H1 (cell line): ENCODE measurements at regions not wholly inside any gene's neighbourhood (a gene's known extent, or its start where the extent isn't known, plus 50 kb on each side); places are given as distances from the start of the nearest gene placed in this dataset.

Source experiments
- CTCF ChIA-PET: fragments of 300-600 bp; sonication (Branson Sonifier 250); formaldehyde crosslinking; loops from one replicate; lab custom pipeline; 2021; ENCODE audit not compliant: partially characterized antibody; lab: Charles Lee
- POLR2A ChIA-PET: fragments of 300-600 bp; sonication (Branson Sonifier 250); formaldehyde crosslinking; loops from one replicate; lab custom pipeline; 2021; ENCODE audit warnings: inconsistent platforms; ENCODE audit not compliant: partially characterized antibody; lab: Charles Lee
- DNase-seq, 2 experiments: peaks; one replicate each; pipeline versions ENCODE4 v3.0.0 to v3.0.0-alpha.2; 2010 to 2022; ENCODE audit warnings: low spot score in 2 of 2, low read depth in 1 of 2, mixed read lengths in 1 of 2
- FAIRE-seq: peaks from 2 replicates; lab custom pipeline; 2011; peaks lifted over from hg19 to GRCh38; lab: Jason Lieb, UNC
- H2AFZ ChIP-seq: 2 replicates; pipeline ENCODE4 v1.8.1; 2012; ENCODE audit warnings: low read length, inconsistent platforms
- H2AK5ac ChIP-seq: 2 replicates; pipeline ENCODE4 v1.6.1; 2013; ENCODE audit warnings: low read depth, low read length
- H2BK120ac ChIP-seq: replicated peaks from 2 replicates; pipeline ENCODE3; 2013; ENCODE audit warnings: low read depth, low read length, inconsistent platforms
- H2BK12ac ChIP-seq: 2 replicates; pipeline ENCODE4 v1.6.1; 2013; ENCODE audit warnings: low read depth, low read length
- H2BK15ac ChIP-seq: 2 replicates; pipeline ENCODE4 v1.6.1; 2013; ENCODE audit warnings: low read length
- H2BK20ac ChIP-seq: 2 replicates; pipeline ENCODE4 v1.6.1; 2013; ENCODE audit warnings: low read length
- H2BK5ac ChIP-seq: 2 replicates; pipeline ENCODE4 v1.6.1; 2013; ENCODE audit warnings: low read depth, low read length
- H3K14ac ChIP-seq: 2 replicates; pipeline ENCODE4 v1.6.1; 2013; ENCODE audit warnings: inconsistent platforms; ENCODE audit not compliant: insufficient read length
- H3K18ac ChIP-seq: 2 replicates; pipeline ENCODE4 v1.6.1; 2013; ENCODE audit warnings: low read length; ENCODE audit errors: extremely low read depth
- H3K23ac ChIP-seq: 2 replicates; pipeline ENCODE4 v1.6.1; 2013; ENCODE audit warnings: inconsistent platforms; ENCODE audit not compliant: insufficient read length
- H3K23me2 ChIP-seq: 2 replicates; pipeline ENCODE4 v1.6.1; 2013; ENCODE audit warnings: low read depth, low read length
- H3K27ac ChIP-seq: 2 replicates; pipeline ENCODE4 v1.6.1; 2011; ENCODE audit warnings: low read depth, low read length, inconsistent platforms
- H3K27me3 ChIP-seq, 4 experiments: replicated peaks in 1 of 4; 1 replicate in 1 of 4; 2 replicates in 3 of 4; pipeline versions ENCODE4 v1.6.1 to v1.8.1; 2011 to 2013; ENCODE audit warnings: low read length in 3 of 4, mild to moderate bottlenecking in 3 of 4, inconsistent platforms in 2 of 4, mixed read lengths in 2 of 4, moderate library complexity in 1 of 4; ENCODE audit not compliant: control insufficient read depth in 3 of 4, insufficient read depth in 3 of 4; ENCODE audit errors: extremely low read depth in 1 of 4
- H3K36me3 ChIP-seq, 4 experiments: 2 replicates each; pipeline versions ENCODE4 v1.6.1 to v1.8.1; 2011 to 2013; ENCODE audit warnings: mild to moderate bottlenecking in 4 of 4, low read length in 3 of 4, moderate library complexity in 2 of 4, control low read depth in 1 of 4, inconsistent platforms in 1 of 4; ENCODE audit not compliant: insufficient read depth in 4 of 4, control insufficient read depth in 2 of 4
- H3K4ac ChIP-seq: replicated peaks from 2 replicates; pipeline ENCODE3; 2013; ENCODE audit warnings: low read length, low read depth, mixed read lengths, inconsistent platforms; ENCODE audit not compliant: insufficient read length
- H3K4me1 ChIP-seq, 4 experiments: replicated peaks in 1 of 4; 1 replicate in 1 of 4; 2 replicates in 3 of 4; pipeline versions ENCODE4 v1.6.1 to v1.8.1; 2011 to 2013; ENCODE audit warnings: low read length in 3 of 4, inconsistent platforms in 2 of 4, mixed read lengths in 1 of 4; ENCODE audit not compliant: insufficient read depth in 4 of 4, control insufficient read depth in 3 of 4
- H3K4me2 ChIP-seq, 2 experiments: 2 replicates each; pipeline versions ENCODE4 v1.6.1 to v1.8.1; 2011 to 2013; ENCODE audit warnings: low read depth in 2 of 2, low read length in 2 of 2, control low read depth in 1 of 2, inconsistent platforms in 1 of 2, mild to moderate bottlenecking in 1 of 2; ENCODE audit not compliant: insufficient read depth in 1 of 2
- H3K4me3 ChIP-seq, 4 experiments: fragments of 200-600, 300-600 bp in 1 of 4; sonication (generic), shearing (Covaris generic), sonication (Bioruptor Twin) in 1 of 4; 2 replicates each; pipeline versions ENCODE4 v1.5.1 to v1.8.1; 2011 to 2016; ENCODE audit warnings: low read length in 4 of 4, low read depth in 3 of 4, control low read depth in 2 of 4, inconsistent platforms in 2 of 4, mild to moderate bottlenecking in 2 of 4, mixed read lengths in 1 of 4, moderate library complexity in 1 of 4; ENCODE audit not compliant: insufficient read depth in 2 of 4; ENCODE audit errors: extremely low read depth in 1 of 4
- H3K56ac ChIP-seq: replicated peaks from 2 replicates; pipeline ENCODE3; 2013; ENCODE audit warnings: low read depth, mild to moderate bottlenecking, mixed read lengths, low read length, inconsistent platforms; ENCODE audit not compliant: insufficient read length
- H3K79me1 ChIP-seq: 2 replicates; pipeline ENCODE4 v1.6.1; 2013; ENCODE audit warnings: low read depth, low read length, control low read depth
- H3K79me2 ChIP-seq, 2 experiments: 2 replicates each; pipeline versions ENCODE4 v1.6.1 to v1.8.1; 2012 to 2013; ENCODE audit warnings: low read length in 2 of 2, mild to moderate bottlenecking in 2 of 2, inconsistent platforms in 1 of 2; ENCODE audit not compliant: insufficient read depth in 2 of 2, control insufficient read depth in 1 of 2
- H3K9ac ChIP-seq, 4 experiments: replicated peaks in 1 of 4; 1 replicate in 1 of 4; 2 replicates in 3 of 4; pipeline versions ENCODE4 v1.6.1 to v1.8.1; 2011 to 2013; ENCODE audit warnings: low read depth in 3 of 4, low read length in 3 of 4, control low read depth in 2 of 4, mild to moderate bottlenecking in 2 of 4, moderate library complexity in 2 of 4, inconsistent platforms in 1 of 4; ENCODE audit errors: extremely low read depth in 1 of 4
- H3K9me3 ChIP-seq, 2 experiments: 2 replicates each; pipeline versions ENCODE4 v1.6.1 to v1.8.1; 2012 to 2013; ENCODE audit warnings: mild to moderate bottlenecking in 2 of 2, moderate library complexity in 2 of 2, control low read depth in 1 of 2, inconsistent platforms in 1 of 2, low read depth in 1 of 2, low read length in 1 of 2, mixed read lengths in 1 of 2; ENCODE audit not compliant: insufficient read depth in 2 of 2
- H4K20me1 ChIP-seq, 2 experiments: replicated peaks in 1 of 2; 2 replicates each; pipeline versions ENCODE3 to v1.8.1; 2011 to 2013; ENCODE audit warnings: inconsistent platforms in 2 of 2, low read length in 2 of 2, mild to moderate bottlenecking in 1 of 2; ENCODE audit not compliant: insufficient read depth in 2 of 2, control insufficient read depth in 1 of 2
- H4K5ac ChIP-seq: 2 replicates; pipeline ENCODE4 v1.6.1; 2013; ENCODE audit warnings: low read length, low read depth, mixed read lengths, inconsistent platforms; ENCODE audit not compliant: insufficient read length
- H4K8ac ChIP-seq: 2 replicates; pipeline ENCODE4 v1.8.0; 2013; ENCODE audit warnings: mild to moderate bottlenecking, moderate library complexity, low read length, inconsistent platforms; ENCODE audit not compliant: insufficient read depth; ENCODE audit errors: extremely low read depth
- H4K91ac ChIP-seq: replicated peaks from 2 replicates; pipeline ENCODE3; 2013; ENCODE audit warnings: low read length, mixed read lengths, inconsistent platforms; ENCODE audit not compliant: insufficient read length
- ATF3 ChIP-seq: IDR thresholded peaks from 2 replicates; pipeline ENCODE4 v1.6.1; 2011; ENCODE audit warnings: low read depth, mild to moderate bottlenecking, low read length; ENCODE audit not compliant: insufficient read depth
- CBX5 ChIP-seq: fragments of 300-800, 300-1000 bp; sonication (generic); IDR thresholded peaks from 2 replicates; pipeline ENCODE4 v1.7.1; 2016; ENCODE audit warnings: antibody characterized with exemption, low read length, low read depth
- CTBP2 ChIP-seq: IDR thresholded peaks from 2 replicates; pipeline ENCODE4 v1.7.0; 2011; ENCODE audit warnings: borderline replicate concordance, mild to moderate bottlenecking, moderate library complexity, mixed read lengths, low read length; ENCODE audit not compliant: insufficient read depth, insufficient read length
- EGR1 ChIP-seq: IDR thresholded peaks from 2 replicates; pipeline ENCODE4 v1.6.1; 2011; ENCODE audit warnings: low read depth, low read length, borderline replicate concordance
- HDAC2 ChIP-seq, 2 experiments: fragments of 300-600 bp in 1 of 2; sonication (generic) in 1 of 2; IDR thresholded peaks; 2 replicates each; pipeline ENCODE4 v1.6.1; 2011 to 2012; ENCODE audit warnings: low read depth in 2 of 2, low read length in 2 of 2, mild to moderate bottlenecking in 2 of 2, moderate library complexity in 2 of 2, borderline replicate concordance in 1 of 2, inconsistent platforms in 1 of 2
- JUN ChIP-seq: IDR thresholded peaks from 2 replicates; pipeline ENCODE4 v1.6.1; 2011; ENCODE audit warnings: low read depth, mild to moderate bottlenecking, improper control_type of control experiment, low read length
- JUND ChIP-seq: IDR thresholded peaks from 2 replicates; pipeline ENCODE4 v1.6.1; 2011; ENCODE audit warnings: mild to moderate bottlenecking, improper control_type of control experiment, low read length
- MAFK ChIP-seq: IDR thresholded peaks from 2 replicates; pipeline ENCODE4 v1.6.1; 2012; ENCODE audit warnings: low read depth, mild to moderate bottlenecking, improper control_type of control experiment, low read length
- POU5F1 ChIP-seq: IDR thresholded peaks from 2 replicates; pipeline ENCODE4 v1.6.1; 2011; ENCODE audit warnings: low read depth, mild to moderate bottlenecking, low read length, moderate library complexity
- RBBP5 ChIP-seq: IDR thresholded peaks from 2 replicates; pipeline ENCODE4 v1.7.1; 2012; ENCODE audit warnings: low read depth, mild to moderate bottlenecking, inconsistent platforms, low read length, moderate library complexity, borderline replicate concordance
- SRF ChIP-seq: IDR thresholded peaks from 2 replicates; pipeline ENCODE4 v1.6.1; 2011; ENCODE audit warnings: mild to moderate bottlenecking, low read depth, low read length, moderate library complexity
- SUZ12 ChIP-seq: fragments of 200-600 bp; sonication (generic); IDR thresholded peaks from 2 replicates; pipeline ENCODE4 v1.6.1; 2012; ENCODE audit warnings: mild to moderate bottlenecking, inconsistent platforms, low read length, moderate library complexity, mixed read lengths
- TBP ChIP-seq: IDR thresholded peaks from 2 replicates; pipeline ENCODE4 v1.6.1; 2011; ENCODE audit warnings: low read depth, low read length, improper control_type of control experiment
- YY1 ChIP-seq: IDR thresholded peaks from 2 replicates; pipeline ENCODE4 v1.6.1; 2011; ENCODE audit warnings: low read depth, mild to moderate bottlenecking, low read length
- ZNF274 ChIP-seq: IDR thresholded peaks from 2 replicates; pipeline ENCODE4 v1.7.0; 2012; ENCODE audit warnings: low read length, borderline replicate concordance; ENCODE audit errors: extremely low read depth
- WGBS, 2 experiments: shearing (Covaris generic) in 1 of 2; methylation state at CpG; one replicate each; pipeline versions ENCODE4 v1.1.6 to v1.1.7; 2013 to 2015; ENCODE audit warnings: low lambda C conversion rate in 2 of 2, mixed read lengths in 2 of 2, inconsistent platforms in 1 of 2, low coverage in 1 of 2, missing lambda C conversion rate in 1 of 2; ENCODE audit not compliant: insufficient replicate concordance in 2 of 2, insufficient coverage in 1 of 2, insufficient read length in 1 of 2; ENCODE audit errors: extremely low coverage in 1 of 2, missing lambda C conversion rate in 1 of 2; 5-methylcytosine and 5-hydroxymethylcytosine counted together

GRCh38 chr3:5531039-5531438 lies 343.5 kb downstream of the EDEM1 start:
- H2BK20ac ChIP-seq: no peak overlapping the region
- H3K56ac ChIP-seq: no peak overlapping the region
- H3K79me1 ChIP-seq: no peaks in the 10 kb centered on the region
- WGBS, 2 experiments: 92% methylated on average over 6 of the region's 6 CpGs; no CpG with 5 or more reads in 1 of the 2 experiments
- H4K8ac ChIP-seq: no peak overlapping the region
- H3K14ac ChIP-seq: no peak overlapping the region
- H3K23me2 ChIP-seq: no peaks in the 10 kb centered on the region
- FAIRE-seq (no peak), DNase-seq (no peak)
- no peaks in the 10 kb centered on the region for H3K79me2 ChIP-seq
- no peak overlapping the region for H2AK5ac ChIP-seq
- ChIA-PET POLR2A (no interaction called here), CTCF (no interaction called here)
- no peak overlapping the region for H3K4ac ChIP-seq
- no peak overlapping the region for H3K27ac ChIP-seq
- H2BK5ac ChIP-seq: no peak overlapping the region
- H2BK120ac ChIP-seq: no peak overlapping the region
- no peaks in the 10 kb centered on the region for H3K4me1 ChIP-seq
- H3K4me2 ChIP-seq: no peak overlapping the region
- no peaks in the 10 kb centered on the region for H3K27me3 ChIP-seq
- H2BK15ac ChIP-seq: no peak overlapping the region
- no peak overlapping the region for H4K91ac ChIP-seq
- H3K18ac ChIP-seq: no peak overlapping the region
- H4K5ac ChIP-seq: no peak overlapping the region
- no peaks in the 10 kb centered on the region for H3K36me3 ChIP-seq
- no peak overlapping the region; the same call in 1 of the 2 replicates for H2AFZ ChIP-seq
- H3K4me3 ChIP-seq: no peak overlapping the region
- H3K23ac ChIP-seq: no peak overlapping the region
- no peaks in the 10 kb centered on the region for H3K9me3 ChIP-seq
- no peak overlapping the region for H3K9ac ChIP-seq
- H4K20me1 ChIP-seq: no peaks in the 10 kb centered on the region
- no peak overlapping the region for H2BK12ac ChIP-seq
- no peak for TF ChIP-seq MAFK
- TF ChIP-seq YY1: no peak
- TF ChIP-seq HDAC2 (IDR thresholded peaks at IDR 0.05; ENCODE audit: borderline replicate concordance in 1 of 2, low read depth in 2 of 2, low read length in 2 of 2): no peak
- no peak for TF ChIP-seq EGR1
- no peak for TF ChIP-seq TBP
- TF ChIP-seq SUZ12: no peak
- no peak for TF ChIP-seq CTBP2
- no peak for TF ChIP-seq SRF
- no peak for TF ChIP-seq POU5F1
- TF ChIP-seq JUND: no peak
- no peak for TF ChIP-seq CBX5
- no peak for TF ChIP-seq JUN
- TF ChIP-seq ZNF274: no peak
- no peak for TF ChIP-seq RBBP5
- TF ChIP-seq ATF3: no peak
